ENCODE measurements at regions not wholly inside any gene's neighbourhood (a gene's known extent, or its start where the extent isn't known, plus 50 kb on each side); places are given as distances from the start of the nearest gene placed in this dataset.

- Histone ChIP-seq H4K20me1 (ENCODE audit: insufficient read depth, low read length) (no peaks in the 10 kb centered on the region), H3K27me3 (ENCODE audit: control insufficient read depth in 1 of 2, insufficient read depth in 2 of 2, low read length in 2 of 2) (no peaks in the 10 kb centered on the region; a peak in 1 of 5 replicates), H3K27ac (ENCODE audit: extremely low read length, insufficient read depth, low read length) (no peak overlapping the region), H3K4me3 (replicated peaks in 1 of 3; ENCODE audit: insufficient read depth in 1 of 3, low read depth in 2 of 3, low read length in 3 of 3) (no peak overlapping the region), H3K9me3 (ENCODE audit: low read length) (no peaks in the 10 kb centered on the region), H3K9ac (ENCODE audit: insufficient read depth, low read depth, low read length) (no peak overlapping the region), H3K4me2 (ENCODE audit: low read depth, low read length) (0 out of 2 replicates have a peak overlapping the region, but pooled peaks have one; percentile 18), H2AFZ (ENCODE audit: low read length) (no peak overlapping the region), H3K4me1 (ENCODE audit: insufficient read depth, low read length) (peaks cover 17% of the 10 kb centered on the region), H3K36me3 (replicated peaks in 1 of 2; ENCODE audit: control insufficient read depth in 1 of 2, insufficient read depth in 2 of 2, low read length in 2 of 2) (no peaks in the 10 kb centered on the region), H3K79me2 (ENCODE audit: insufficient read depth, low read length) (no peaks in the 10 kb centered on the region)
- WGBS (ENCODE audit: low lambda C conversion rate) = 98% methylated on average over 1 of the region's 1 CpG
- BruUV-seq (replicated peaks) = no TSS peak
- CTCF ChIA-PET (ENCODE audit: low intra/inter-chr PET ratio, low total read pairs) = no interaction called here
- no peak for FAIRE-seq
- no peak for TF ChIP-seq SP4 (CRISPR knock-in tag; IDR thresholded peaks at IDR 0.05)
- TF ChIP-seq YEATS4 (CRISPR knock-in tag; IDR thresholded peaks at IDR 0.05; ENCODE audit: borderline replicate concordance) = no peak
- POLR2A ChIA-PET = no interaction called here
- no peak for DNase-seq (ENCODE audit: low spot score)
- in situ Hi-C loops (cut with HindIII; ENCODE audit: extremely low pct_ligation_motif_present, low pct_unique_long_range_greater_than_20kb) = loop anchor here (25.0 kb wide), 1 partner anchor 1290 kb away; no protein-coding TSS in a partner anchor
- intact Hi-C loops (cut with micrococcal nuclease; ENCODE audit: unreplicated experiment) = no loop called here
- no peak for ATAC-seq
These were observed 273.6 kb downstream of the ADGB start for GRCh38 chr6:146872426-146872785.

GRCh38 chr6:146874278-146875018, 275.7 kb downstream of the ADGB start:
- in situ Hi-C loops (cut with HindIII; ENCODE audit: extremely low pct_ligation_motif_present, low pct_unique_long_range_greater_than_20kb) (loop anchor here (25.0 kb wide), 1 partner anchor 1288 kb away; no protein-coding TSS in a partner anchor), intact Hi-C loops (cut with micrococcal nuclease; ENCODE audit: unreplicated experiment) (no loop called here)
- TF ChIP-seq ZHX1 (CRISPR knock-in tag; IDR thresholded peaks at IDR 0.05; ENCODE audit: low read depth) (no peak), KAT7 (CRISPR knock-in tag; IDR thresholded peaks at IDR 0.05; ENCODE audit: borderline replicate concordance) (no peak), IRF9 (CRISPR knock-in tag; IDR thresholded peaks at IDR 0.05; ENCODE audit: borderline replicate concordance) (no peak), CREB1 (IDR thresholded peaks at IDR 0.05) (no peak), CREB1 (CRISPR knock-in tag; IDR thresholded peaks at IDR 0.05) (no peak), FOXA3 (CRISPR knock-in tag; IDR thresholded peaks at IDR 0.05) (no peak)
- Histone ChIP-seq H3K4me2 (ENCODE audit: low read depth, low read length) (no peak overlapping the region), H3K36me3 (replicated peaks in 1 of 2; ENCODE audit: control insufficient read depth in 1 of 2, insufficient read depth in 2 of 2, low read length in 2 of 2) (no peaks in the 10 kb centered on the region), H3K4me3 (replicated peaks in 1 of 3; ENCODE audit: insufficient read depth in 1 of 3, low read depth in 2 of 3, low read length in 3 of 3) (no peak overlapping the region), H3K27me3 (ENCODE audit: control insufficient read depth in 1 of 2, insufficient read depth in 2 of 2, low read length in 2 of 2) (no peaks in the 10 kb centered on the region), H3K9me3 (ENCODE audit: low read length) (no peaks in the 10 kb centered on the region), H3K4me1 (ENCODE audit: insufficient read depth, low read length) (peaks cover 17% of the 10 kb centered on the region), H3K9ac (ENCODE audit: insufficient read depth, low read depth, low read length) (no peak overlapping the region), H3K79me2 (ENCODE audit: insufficient read depth, low read length) (no peaks in the 10 kb centered on the region), H2AFZ (ENCODE audit: low read length) (no peak overlapping the region), H3K27ac (ENCODE audit: extremely low read length, insufficient read depth, low read length) (no peak overlapping the region), H4K20me1 (ENCODE audit: insufficient read depth, low read length) (no peaks in the 10 kb centered on the region)
- ChIA-PET POLR2A (no interaction called here), CTCF (ENCODE audit: low intra/inter-chr PET ratio, low total read pairs) (no interaction called here)
- 44% methylated on average over 4 of the region's 4 CpGs for WGBS (ENCODE audit: low lambda C conversion rate)
- no TSS peak for BruUV-seq (replicated peaks)
- ATAC-seq (no peak), FAIRE-seq (no peak), DNase-seq (ENCODE audit: low spot score) (no peak)
